Right lobe of liver (tissue), 6 donors: ENCODE measurements at regions not wholly inside any gene's neighbourhood (a gene's known extent, or its start where the extent isn't known, plus 50 kb on each side); places are given as distances from the start of the nearest gene placed in this dataset.

Source experiments
- ATAC-seq, 4 donors: fragments of 200-7000 bp; cut with Tn5 transposase; one replicate each; pipeline ENCODE4 v1.9.1; 2020; ENCODE audit warnings: mild to moderate bottlenecking in 4 of 4, moderate library complexity in 4 of 4
- DNase-seq, 3 donors: peaks; one replicate each; pipeline ENCODE4 v3.0.0-alpha.2; 2020
- H3K27ac ChIP-seq, 3 donors: fragments of 200-600 bp; one replicate each; pipeline ENCODE4 v1.8.0; 2022
- H3K27me3 ChIP-seq, 2 donors: fragments of 200-600 bp; one replicate each; pipeline ENCODE4 v1.8.0; 2022
- H3K36me3 ChIP-seq, 4 donors: fragments of 200-600 bp; sonication (generic) in 1 of 4; one replicate each; pipeline versions ENCODE4 v1.5.1 to v1.8.0; 2017 to 2022; ENCODE audit warnings: control low read depth in 1 of 4
- H3K4me1 ChIP-seq, 4 donors: fragments of 200-600 bp; sonication (generic) in 1 of 4; one replicate each; pipeline versions ENCODE4 v1.5.1 to v1.8.0; 2017 to 2022; ENCODE audit warnings: control low read depth in 1 of 4
- H3K4me3 ChIP-seq, 3 donors: fragments of 200-600 bp; one replicate each; pipeline ENCODE4 v1.8.0; 2022
- H3K9me3 ChIP-seq, 4 donors: fragments of 200-600 bp; sonication (generic) in 1 of 4; one replicate each; pipeline versions ENCODE4 v1.5.1 to v1.8.0; 2017 to 2022; ENCODE audit warnings: control low read depth in 1 of 4
- CTCF ChIP-seq, 4 donors: fragments of 200-600 bp in 3 of 4; fragments of 450-650 bp in 1 of 4; IDR thresholded peaks; one replicate each; pipeline versions ENCODE4 v1.5.1 to v1.8.0; 2016 to 2022; ENCODE audit warnings: antibody characterized with exemption in 4 of 4, mild to moderate bottlenecking in 2 of 4
- POLR2A ChIP-seq: fragments of 450-650 bp; IDR thresholded peaks from one replicate; pipeline ENCODE4 v1.6.1; 2017; ENCODE audit warnings: antibody characterized with exemption, mild to moderate bottlenecking
- WGBS: methylation state at CpG from one replicate; pipeline ENCODE4 v1.1.6; 2018; ENCODE audit warnings: low coverage, low lambda C conversion rate; ENCODE audit not compliant: insufficient coverage; ENCODE audit errors: missing lambda C conversion rate; 5-methylcytosine and 5-hydroxymethylcytosine counted together
- intact Hi-C, 2 donors: fragments of 100-400 bp; cut with DNase I; formaldehyde crosslinking; loops; one replicate each; pipeline versions ENCODE4 v1.11.2 to v1.14.1; 2022
- donor health status: DM: no; HTN: yes; CAD: no.
- donor health status: DM: no; HTN: no; CAD: no.
- donor health status: DM: no; HTN: no; CAD: no.
- donor health status: DM: no; HTN: yes; CAD: no.
- donor health status: DM: no; HTN: yes; CAD: no.

GRCh38 chr2:5121642-5122041, 570.5 kb upstream of the SOX11 start:
- DNase-seq (no peak), ATAC-seq (peak in 1 of 4 donors; percentile 33)
- WGBS: 3% methylated on average over 4 of the region's 4 CpGs
- no peak overlapping the region for H3K4me3 ChIP-seq
- no peaks in the 10 kb centered on the region for H3K4me1 ChIP-seq
- H3K27me3 ChIP-seq: no peaks in the 10 kb centered on the region
- no peaks in the 10 kb centered on the region for H3K36me3 ChIP-seq
- H3K9me3 ChIP-seq: no peaks in the 10 kb centered on the region
- intact Hi-C loops: no loop called here
- H3K27ac ChIP-seq: no peak overlapping the region
- TF ChIP-seq CTCF (IDR thresholded peaks at IDR 0.05) (no peak), POLR2A (no peak)

- DNase-seq (no peak), ATAC-seq (no peak)
- intact Hi-C loops: no loop called here
- Histone ChIP-seq H3K4me3 (no peak overlapping the region), H3K4me1 (no peaks in the 10 kb centered on the region), H3K27ac (no peak overlapping the region), H3K9me3 (no peaks in the 10 kb centered on the region), H3K27me3 (no peaks in the 10 kb centered on the region), H3K36me3 (no peaks in the 10 kb centered on the region)
- WGBS: 41% methylated on average over 4 of the region's 4 CpGs
- TF ChIP-seq POLR2A: no peak
- TF ChIP-seq CTCF (IDR thresholded peaks at IDR 0.05): no peak
These were observed 568.5 kb upstream of the SOX11 start for GRCh38 chr2:5123582-5124196.

GRCh38 chr2:5125017-5125730, 567.0 kb upstream of the SOX11 start:
- Histone ChIP-seq H3K27ac (no peak overlapping the region), H3K27me3 (no peaks in the 10 kb centered on the region), H3K4me1 (no peaks in the 10 kb centered on the region), H3K9me3 (no peaks in the 10 kb centered on the region), H3K4me3 (no peak overlapping the region), H3K36me3 (no peaks in the 10 kb centered on the region)
- 13% methylated on average over 2 of the region's 2 CpGs for WGBS
- ATAC-seq: no peak
- intact Hi-C loops: no loop called here
- no peak for DNase-seq
- TF ChIP-seq CTCF (IDR thresholded peaks at IDR 0.05): no peak
- no peak for TF ChIP-seq POLR2A

GRCh38 chr2:5132281-5132680, 559.9 kb upstream of the SOX11 start:
- intact Hi-C loops: no loop called here
- H3K4me1 ChIP-seq: no peaks in the 10 kb centered on the region
- H3K27ac ChIP-seq: no peak overlapping the region
- no peaks in the 10 kb centered on the region for H3K9me3 ChIP-seq
- no peaks in the 10 kb centered on the region for H3K36me3 ChIP-seq
- WGBS: 62% methylated on average over 5 of the region's 5 CpGs
- no peaks in the 10 kb centered on the region for H3K27me3 ChIP-seq
- TF ChIP-seq CTCF (IDR thresholded peaks at IDR 0.05): no peak
- no peak for TF ChIP-seq POLR2A
- no peak for DNase-seq
- no peak for ATAC-seq
- H3K4me3 ChIP-seq: no peak overlapping the region
